A673 (cell line): ENCODE measurements at regions not wholly inside any gene's neighbourhood (a gene's known extent, or its start where the extent isn't known, plus 50 kb on each side); places are given as distances from the start of the nearest gene placed in this dataset.

Experiments used
- BruUV-seq: library from RNA; stranded (reverse); fragments of 400-500 nt; replicated peaks from 2 replicates; lab custom pipeline; 2021; lab: Mats Ljungman, UMichigan
- CTCF ChIA-PET: fragments of 300-600 bp; sonication (Branson Sonifier 250); formaldehyde crosslinking; loops from one replicate; lab custom pipeline; 2022; ENCODE audit warnings: antibody characterized with exemption; lab: Charles Lee
- POLR2A ChIA-PET: fragments of 300-600 bp; sonication (Branson Sonifier 250); formaldehyde crosslinking; loops from one replicate; lab custom pipeline; 2022; ENCODE audit warnings: antibody characterized with exemption; ENCODE audit not compliant: low non-redundant PET; lab: Charles Lee
- DNase-seq: peaks from one replicate; pipeline ENCODE4 v3.0.0-alpha.2; 2015; ENCODE audit warnings: low spot score
- H3K27ac ChIP-seq: fragments of 200-600 bp; sonication (generic); 2 replicates; pipeline ENCODE4 v1.5.1; 2016; ENCODE audit warnings: mixed run types, low read depth, mild to moderate bottlenecking, mixed read lengths, antibody characterized with exemption, low read length; ENCODE audit not compliant: poor library complexity, severe bottlenecking
- H3K27me3 ChIP-seq: fragments of 200-600 bp; sonication (generic); replicated peaks from 2 replicates; pipeline ENCODE4 v1.6.1; 2017; ENCODE audit warnings: mixed run types, low read depth, mild to moderate bottlenecking, mixed read lengths, antibody characterized with exemption, low read length; ENCODE audit not compliant: insufficient read depth, poor library complexity
- H3K36me3 ChIP-seq: fragments of 200-600 bp; sonication (generic); 2 replicates; pipeline ENCODE4 v1.6.1; 2016; ENCODE audit warnings: mixed run types, mild to moderate bottlenecking, mixed read lengths, antibody characterized with exemption, low read length; ENCODE audit not compliant: insufficient read depth, poor library complexity, severe bottlenecking
- H3K4me1 ChIP-seq: fragments of 200-600 bp; sonication (generic); 2 replicates; pipeline ENCODE4 v1.6.1; 2017; ENCODE audit warnings: mixed run types, mild to moderate bottlenecking, mixed read lengths, antibody characterized with exemption, low read length; ENCODE audit not compliant: insufficient read depth, poor library complexity, severe bottlenecking
- H3K4me3 ChIP-seq: fragments of 200-600 bp; sonication (generic); 2 replicates; pipeline ENCODE4 v1.5.1; 2016; ENCODE audit warnings: low read depth, mixed run types, mild to moderate bottlenecking, mixed read lengths, low read length; ENCODE audit not compliant: poor library complexity, severe bottlenecking
- H3K9me3 ChIP-seq: fragments of 200-600 bp; sonication (generic); 2 replicates; pipeline ENCODE4 v1.6.1; 2016; ENCODE audit warnings: mixed run types, low read depth, mild to moderate bottlenecking, mixed read lengths, antibody characterized with exemption, low read length; ENCODE audit not compliant: poor library complexity, severe bottlenecking
- CTCF ChIP-seq: fragments of 300-800, 200-600 bp; sonication (generic); conservative IDR thresholded peaks from 2 replicates; pipeline ENCODE4 v1.5.1; 2017; ENCODE audit warnings: low read depth, mild to moderate bottlenecking, antibody characterized with exemption, low read length, moderate library complexity, mixed read lengths
- EZH2 ChIP-seq: fragments of 200-600 bp; sonication (generic); IDR thresholded peaks from 2 replicates; pipeline ENCODE4 v1.6.1; 2017; ENCODE audit warnings: borderline replicate concordance, low read depth, mild to moderate bottlenecking, mixed read lengths, antibody characterized with exemption, low read length; ENCODE audit not compliant: poor library complexity, severe bottlenecking
- intact Hi-C: fragments of 100-400 bp; cut with micrococcal nuclease; formaldehyde crosslinking; loops from one replicate; pipeline ENCODE4 v1.10.0; 2022; ENCODE audit not compliant: unreplicated experiment

GRCh38 chr2:164335128-164335527 is 286.2 kb downstream of the GRB14 start:
- Histone ChIP-seq H3K9me3 (no peaks in the 10 kb centered on the region), H3K4me1 (no peaks in the 10 kb centered on the region), H3K4me3 (no peak overlapping the region), H3K36me3 (no peaks in the 10 kb centered on the region), H3K27me3 (peaks cover 17% of the 10 kb centered on the region), H3K27ac (no peak overlapping the region)
- no peak for TF ChIP-seq CTCF
- no peak for TF ChIP-seq EZH2
- intact Hi-C loops: no loop called here
- BruUV-seq: no TSS peak
- DNase-seq: no peak
- ChIA-PET CTCF (no interaction called here), POLR2A (no interaction called here)

- CTCF ChIA-PET: no interaction called here
These were observed 293.0 kb downstream of the GRB14 start for GRCh38 chr2:164328310-164328709.

DNA sequence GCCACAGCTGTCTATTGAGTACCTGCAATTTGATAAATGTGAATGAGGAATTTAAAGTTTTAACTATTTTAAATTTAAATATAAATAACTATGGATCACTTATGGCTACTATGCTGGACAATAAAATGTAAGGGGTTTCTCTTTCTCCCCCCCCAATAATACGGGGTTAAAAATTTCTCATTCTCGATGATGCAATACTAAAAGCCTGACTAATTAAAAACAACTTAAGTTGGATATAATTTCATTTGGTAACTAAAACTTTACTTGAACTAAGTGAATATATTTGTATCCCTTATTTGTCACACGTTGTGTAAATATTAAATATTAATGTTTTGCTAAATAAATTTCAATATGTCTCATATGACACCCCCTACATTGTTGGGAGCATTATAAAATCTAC is 297.3 kb downstream of the GRB14 start:
- CTCF ChIA-PET: no interaction called here
- H3K4me3 ChIP-seq: no peak overlapping the region
- no peaks in the 10 kb centered on the region for H3K4me1 ChIP-seq
- no peaks in the 10 kb centered on the region for H3K36me3 ChIP-seq
- TF ChIP-seq EZH2: no peak
- TF ChIP-seq CTCF: no peak
- H3K27ac ChIP-seq: no peak overlapping the region
- POLR2A ChIA-PET: no interaction called here
- no peak for DNase-seq
- BruUV-seq: no TSS peak
- no peaks in the 10 kb centered on the region for H3K9me3 ChIP-seq
- no peaks in the 10 kb centered on the region for H3K27me3 ChIP-seq
- intact Hi-C loops: no loop called here

More at GRCh38 chr2:164328310-164328709, 293.0 kb downstream of the GRB14 start:
- no peak for DNase-seq
- no TSS peak for BruUV-seq
- no peaks in the 10 kb centered on the region for H3K4me1 ChIP-seq
- no peaks in the 10 kb centered on the region for H3K9me3 ChIP-seq
- no peaks in the 10 kb centered on the region for H3K36me3 ChIP-seq
- TF ChIP-seq CTCF: no peak
- TF ChIP-seq EZH2: no peak
- H3K27ac ChIP-seq: no peak overlapping the region
- intact Hi-C loops: no loop called here
- no peak overlapping the region for H3K4me3 ChIP-seq
- POLR2A ChIA-PET: no interaction called here
- peaks cover 3% of the 10 kb centered on the region for H3K27me3 ChIP-seq
